Stomach (tissue), 8 donors: ENCODE measurements at regions not wholly inside any gene's neighbourhood (a gene's known extent, or its start where the extent isn't known, plus 50 kb on each side); places are given as distances from the start of the nearest gene placed in this dataset.

Experiments
- DNase-seq, 2 donors: peaks; one replicate each; pipeline versions ENCODE4 v3.0.0 to v3.0.0-alpha.2; 2013 to 2019
- H3K27ac ChIP-seq, 5 donors: fragments of 200-600 bp in 4 of 5; sonication (generic) in 4 of 5; one replicate each; pipeline ENCODE4 v1.5.1; 2013 to 2019; ENCODE audit warnings: mild to moderate bottlenecking in 1 of 5, moderate library complexity in 1 of 5
- H3K27me3 ChIP-seq, 3 donors: fragments of 200-600 bp; sonication (generic); one replicate each; pipeline ENCODE4 v1.5.1; 2017 to 2019; ENCODE audit warnings: mixed run types in 1 of 3
- H3K36me3 ChIP-seq, 4 donors: fragments of 200-600 bp; sonication (generic); 1 replicate in 3 of 4; 2 replicates in 1 of 4; pipeline ENCODE4 v1.5.1; 2016 to 2019
- H3K4me1 ChIP-seq, 4 donors: fragments of 200-600 bp; sonication (generic); one replicate each; pipeline ENCODE4 v1.5.1; 2016 to 2019
- H3K4me3 ChIP-seq, 4 donors: fragments of 200-600 bp; sonication (generic) in 3 of 4; one replicate each; pipeline ENCODE4 v1.5.1; 2016 to 2019; ENCODE audit warnings: mild to moderate bottlenecking in 1 of 4
- H3K9me3 ChIP-seq, 4 donors: fragments of 200-600 bp; sonication (generic); one replicate each; pipeline ENCODE4 v1.5.1; 2016 to 2019
- CTCF ChIP-seq, 7 experiments: fragments of 450-650 bp in 4 of 7; fragments of 200-600 bp in 3 of 7; sonication (generic) in 3 of 7; IDR thresholded peaks; one replicate each; pipeline ENCODE4 v1.5.1; 2016 to 2019; ENCODE audit warnings: antibody characterized with exemption in 7 of 7, control low read depth in 2 of 7, mild to moderate bottlenecking in 1 of 7
- EP300 ChIP-seq: sonication (generic); formaldehyde crosslinking; IDR thresholded peaks from one replicate; pipeline ENCODE4 v1.6.1; 2017; ENCODE audit warnings: antibody characterized with exemption
- POLR2A ChIP-seq, 4 donors: fragments of 450-650 bp; IDR thresholded peaks; one replicate each; pipeline ENCODE4 v1.6.1; 2016; ENCODE audit warnings: antibody characterized with exemption in 4 of 4, control low read depth in 2 of 4, mild to moderate bottlenecking in 1 of 4, moderate library complexity in 1 of 4
- POLR2AphosphoS5 ChIP-seq, 3 donors: sonication (generic); formaldehyde crosslinking; IDR thresholded peaks; one replicate each; pipeline ENCODE4 v1.6.1; 2016; ENCODE audit warnings: antibody characterized with exemption in 3 of 3
- WGBS, 5 donors: extraction: QIAGEN DNeasy Blood & Tissue Kit in 3 of 5; methylation state at CpG; one replicate each; pipeline versions ENCODE4 v1.1.5 to v1.1.7; 2013 to 2018; 5-methylcytosine and 5-hydroxymethylcytosine counted together
- intact Hi-C: fragments of 100-400 bp; cut with DNase I; formaldehyde crosslinking; loops from one replicate; pipeline ENCODE4 v1.15.1; 2023; ENCODE audit warnings: low total_unique reads
- donor health status: healthy with polysubstance abuse.
- donor health status: Bipolar disorder and iron deficiency.
- donor health status: healthy.

GRCh38 chr7:124201768-124202349 lies 169.0 kb upstream of the TMEM229A start:
- H3K27me3 ChIP-seq, result no peaks in the 10 kb centered on the region
- no peaks in the 10 kb centered on the region for H3K9me3 ChIP-seq
- no peak for TF ChIP-seq EP300
- no peak for TF ChIP-seq POLR2AphosphoS5 (IDR thresholded peaks at IDR 0.05)
- TF ChIP-seq POLR2A (IDR thresholded peaks at IDR 0.05), result no peak
- TF ChIP-seq CTCF (IDR thresholded peaks at IDR 0.05), result no peak
- H3K4me1 ChIP-seq, result no peaks in the 10 kb centered on the region
- H3K4me3 ChIP-seq, result no peak overlapping the region
- 42 to 62% (median 52%) methylated on average over 3 of the region's 3 CpGs for WGBS, 5 donors
- no peak for DNase-seq
- intact Hi-C loops, result no loop called here
- no peak overlapping the region for H3K27ac ChIP-seq
- H3K36me3 ChIP-seq, result no peaks in the 10 kb centered on the region

- Histone ChIP-seq H3K27ac (no peak overlapping the region), H3K9me3 (peaks cover 0 to 6% (median 0%) of the 10 kb centered on the region in 4 donors), H3K4me3 (no peak overlapping the region), H3K27me3 (no peaks in the 10 kb centered on the region), H3K36me3 (no peaks in the 10 kb centered on the region), H3K4me1 (no peaks in the 10 kb centered on the region)
- TF ChIP-seq POLR2AphosphoS5 (IDR thresholded peaks at IDR 0.05) (no peak), CTCF (IDR thresholded peaks at IDR 0.05) (no peak), EP300 (no peak), POLR2A (IDR thresholded peaks at IDR 0.05) (no peak)
- intact Hi-C loops, result no loop called here
- no peak for DNase-seq
- WGBS, 5 donors, result 20 to 50% (median 33%) methylated on average over 2 of the region's 2 CpGs
These were observed 163.7 kb upstream of the TMEM229A start for GRCh38 chr7:124196519-124196918.

GRCh38 chr7:124192885-124193284 lies 160.0 kb upstream of the TMEM229A start:
- TF ChIP-seq CTCF (IDR thresholded peaks at IDR 0.05) (no peak), POLR2AphosphoS5 (IDR thresholded peaks at IDR 0.05) (no peak), POLR2A (IDR thresholded peaks at IDR 0.05) (no peak), EP300 (no peak)
- Histone ChIP-seq H3K4me1 (no peaks in the 10 kb centered on the region), H3K36me3 (no peaks in the 10 kb centered on the region), H3K9me3 (peaks cover 0 to 6% (median 0%) of the 10 kb centered on the region in 4 donors), H3K4me3 (no peak overlapping the region), H3K27me3 (no peaks in the 10 kb centered on the region), H3K27ac (no peak overlapping the region)
- DNase-seq, result no peak
- intact Hi-C loops, result no loop called here

- intact Hi-C loops, result no loop called here
- H3K27me3 ChIP-seq, result no peaks in the 10 kb centered on the region
- 47 to 71% (median 63%) methylated on average over 1 of the region's 1 CpG for WGBS, 5 donors
These were observed 158.8 kb upstream of the TMEM229A start for GRCh38 chr7:124191713-124192112.

More at GRCh38 chr7:124191713-124192112, 158.8 kb upstream of the TMEM229A start:
- Histone ChIP-seq H3K27ac (no peak overlapping the region), H3K4me3 (no peak overlapping the region), H3K9me3 (peaks cover 0 to 6% (median 0%) of the 10 kb centered on the region in 4 donors), H3K36me3 (no peaks in the 10 kb centered on the region), H3K4me1 (no peaks in the 10 kb centered on the region)
- DNase-seq, result no peak
- TF ChIP-seq CTCF (IDR thresholded peaks at IDR 0.05) (no peak), POLR2AphosphoS5 (IDR thresholded peaks at IDR 0.05) (no peak), EP300 (no peak), POLR2A (IDR thresholded peaks at IDR 0.05) (no peak)
